GM18861 (cell line): ENCODE measurements at regions not wholly inside any gene's neighbourhood (a gene's known extent, or its start where the extent isn't known, plus 50 kb on each side); places are given as distances from the start of the nearest gene placed in this dataset.

Experiments
- ATAC-seq: cut with Tn5 transposase; IDR thresholded peaks from one replicate; pipeline ENCODE4 v1.9.1; 2021; ENCODE audit not compliant: unreplicated experiment

- no peak for ATAC-seq
Observed at GRCh38 chr4:134024251-134024650, 177.3 kb downstream of the PABPC4L start.

DNA sequence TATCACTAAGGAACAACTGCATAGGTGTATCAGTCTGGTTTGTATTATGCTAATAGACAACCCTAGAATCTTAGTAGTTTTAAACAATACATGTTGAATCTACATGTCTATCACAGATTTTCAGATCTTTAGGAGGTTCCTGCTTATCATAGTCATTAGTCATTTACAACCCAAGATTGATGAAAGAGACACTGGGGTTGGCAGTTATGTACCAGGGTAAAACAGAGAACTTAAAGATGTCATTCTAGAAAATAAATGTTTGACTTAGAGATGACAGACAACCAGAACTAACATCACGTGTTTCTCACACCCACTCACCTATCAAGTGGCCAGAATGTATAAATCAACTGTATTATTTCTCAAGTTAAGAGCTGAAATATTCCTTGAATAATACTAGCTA, 181.9 kb downstream of the PABPC4L start:
- ATAC-seq = no peak

GRCh38 chr4:134018846-134019245, 182.7 kb downstream of the PABPC4L start:
- ATAC-seq = no peak

- ATAC-seq = no peak
Observed at GRCh38 chr4:134001057-134001456, 200.5 kb downstream of the PABPC4L start.

DNA sequence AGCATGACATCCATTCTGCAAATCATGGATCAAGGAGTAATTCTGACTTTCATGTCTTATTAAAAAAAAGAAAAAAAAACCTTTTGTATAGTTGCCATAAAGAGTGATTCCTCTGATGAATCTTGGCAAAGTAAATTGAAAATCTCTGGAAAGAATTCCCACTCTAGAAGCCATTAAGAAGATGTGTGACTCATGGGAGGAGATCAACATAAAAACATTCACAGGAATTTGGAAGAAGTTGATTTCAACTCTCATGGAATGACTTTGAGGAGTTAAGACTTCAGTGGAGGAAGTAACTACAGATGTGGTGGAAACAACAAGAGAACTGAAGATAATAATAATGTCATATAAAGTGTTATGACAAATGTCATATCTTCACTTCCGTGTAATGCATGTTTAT, 204.2 kb downstream of the PABPC4L start:
- ATAC-seq = no peak

- ATAC-seq = no peak
Observed at GRCh38 chr4:133996431-133997121, 205.0 kb downstream of the PABPC4L start.

DNA sequence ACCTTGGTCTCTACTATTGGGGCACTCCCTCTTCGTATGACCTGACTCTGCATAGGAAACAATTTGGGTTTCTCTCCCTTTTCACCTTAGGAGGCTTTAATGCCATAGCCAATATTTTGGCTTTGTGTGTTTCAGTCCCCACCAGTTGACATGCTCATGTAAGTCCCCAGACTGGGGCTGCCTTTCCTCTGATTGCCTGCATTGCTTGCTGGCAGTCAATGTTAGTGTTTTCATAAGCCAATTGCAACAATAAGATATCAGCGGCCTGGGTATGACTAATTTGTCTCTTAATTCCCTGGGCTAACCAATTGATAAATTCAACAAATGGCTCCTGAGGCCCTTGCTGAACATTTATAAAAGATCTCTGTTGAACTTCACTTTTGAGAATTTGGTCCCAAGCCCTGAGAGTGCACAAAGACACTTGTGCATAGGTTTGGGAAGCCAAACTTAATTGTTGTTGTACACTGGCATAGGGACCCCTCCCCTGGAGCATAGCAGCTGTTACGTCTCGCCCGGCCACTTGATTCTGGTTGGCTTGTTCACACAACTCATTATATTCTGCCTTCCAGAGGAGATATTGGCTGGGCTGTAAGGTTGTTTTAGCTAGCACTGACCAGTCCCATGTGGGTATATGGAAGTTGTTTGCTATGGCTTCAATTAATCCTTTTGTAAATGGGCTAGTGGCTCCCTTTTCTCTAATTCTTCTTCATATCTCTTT, 206.2 kb downstream of the PABPC4L start:
- ATAC-seq = no peak

DNA sequence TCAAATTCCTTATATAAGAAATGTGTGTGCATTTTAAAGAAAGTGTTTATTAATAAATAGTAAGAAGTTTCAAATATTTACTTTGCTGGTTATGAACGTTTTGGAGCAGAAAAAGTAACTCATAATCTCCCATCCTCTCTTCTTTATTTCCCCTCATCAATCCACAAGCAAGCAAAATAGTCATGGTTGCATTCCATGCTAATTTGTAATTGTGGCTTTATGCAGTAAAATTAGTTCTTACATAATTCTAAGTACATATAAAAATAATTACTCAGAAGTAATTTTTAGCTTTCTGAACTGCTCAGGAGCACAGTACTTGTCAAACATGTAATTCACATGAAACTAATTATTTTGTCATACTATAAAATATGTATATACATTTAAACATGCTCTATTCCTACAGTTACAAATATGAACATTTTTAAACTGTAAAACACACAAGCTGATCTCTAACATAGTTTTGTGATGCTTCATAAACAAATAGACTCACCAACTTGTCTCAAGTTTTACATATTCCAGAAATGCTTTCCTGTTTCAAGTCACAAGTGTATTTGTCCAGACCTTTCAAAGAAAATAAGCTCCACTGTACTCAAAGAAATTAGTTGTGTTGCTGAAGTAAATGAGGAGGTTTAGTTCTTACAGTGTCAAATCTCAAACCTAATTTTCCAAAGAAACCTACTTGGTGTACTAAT, 218.9 kb downstream of the PABPC4L start:
- no peak for ATAC-seq

GRCh38 chr4:133981327-133981726, 220.3 kb downstream of the PABPC4L start:
- no peak for ATAC-seq

GRCh38 chr4:133972586-133972985, 229.0 kb downstream of the PABPC4L start:
- ATAC-seq = no peak

- ATAC-seq = no peak
Observed at GRCh38 chr4:133969202-133969848, 232.3 kb downstream of the PABPC4L start.

DNA sequence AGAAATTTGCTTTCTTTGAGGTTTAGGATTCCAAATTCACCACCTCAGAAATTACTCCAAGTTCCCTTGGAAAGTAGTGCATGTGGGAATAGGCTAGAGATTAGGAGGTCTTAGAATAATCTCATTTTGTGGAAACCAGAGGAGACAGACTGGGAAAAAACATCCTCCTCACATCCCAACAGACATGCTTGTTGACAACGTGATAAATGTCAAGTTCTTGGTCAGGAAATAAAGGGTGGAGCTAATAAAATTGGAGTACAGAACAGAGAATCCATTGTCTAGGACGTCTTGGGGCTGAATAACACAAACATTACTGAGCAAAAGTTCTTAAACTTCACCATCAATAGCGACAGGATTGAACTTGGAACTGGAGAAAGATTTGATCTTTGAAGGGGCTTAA, 233.4 kb downstream of the PABPC4L start:
- no peak for ATAC-seq

DNA sequence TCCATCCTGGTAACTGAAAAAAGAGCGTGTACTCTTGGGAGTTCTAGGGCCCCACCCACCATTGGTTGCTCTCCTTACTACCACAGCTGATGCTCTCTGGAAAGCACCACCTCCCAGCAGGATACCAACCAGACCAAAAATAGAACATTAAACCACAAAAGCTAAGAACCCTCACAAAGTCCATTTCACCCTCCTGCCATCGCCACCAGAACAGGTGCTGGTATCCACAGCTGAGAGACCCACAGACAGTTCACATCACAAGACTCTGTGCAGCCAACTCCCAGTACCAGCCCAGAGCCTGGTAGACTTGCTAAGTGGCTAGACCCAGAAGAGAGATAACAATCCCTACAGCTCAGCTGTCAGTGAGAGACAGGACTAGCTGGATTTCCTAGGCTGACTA, 240.6 kb downstream of the PABPC4L start:
- no peak for ATAC-seq

DNA sequence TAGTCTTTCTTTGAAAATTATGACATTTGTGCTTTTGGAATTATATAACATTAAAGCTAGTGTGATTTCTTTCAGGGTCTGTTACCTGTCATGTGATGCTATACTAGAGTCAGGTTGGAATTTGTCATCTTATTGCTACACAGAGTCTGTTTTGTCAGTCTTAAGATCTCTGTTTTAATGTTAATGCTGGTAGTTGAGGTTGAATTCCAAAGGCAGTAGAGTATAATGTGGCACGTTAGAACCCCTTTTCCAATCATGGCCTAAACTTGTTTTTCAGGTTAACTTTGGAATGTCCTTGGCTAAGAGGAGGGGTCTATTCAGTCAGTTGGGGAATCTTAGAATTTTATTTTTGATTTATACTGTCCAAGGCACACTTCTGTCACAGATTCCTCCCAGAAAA, 258.5 kb downstream of the PABPC4L start:
- ATAC-seq = no peak

DNA sequence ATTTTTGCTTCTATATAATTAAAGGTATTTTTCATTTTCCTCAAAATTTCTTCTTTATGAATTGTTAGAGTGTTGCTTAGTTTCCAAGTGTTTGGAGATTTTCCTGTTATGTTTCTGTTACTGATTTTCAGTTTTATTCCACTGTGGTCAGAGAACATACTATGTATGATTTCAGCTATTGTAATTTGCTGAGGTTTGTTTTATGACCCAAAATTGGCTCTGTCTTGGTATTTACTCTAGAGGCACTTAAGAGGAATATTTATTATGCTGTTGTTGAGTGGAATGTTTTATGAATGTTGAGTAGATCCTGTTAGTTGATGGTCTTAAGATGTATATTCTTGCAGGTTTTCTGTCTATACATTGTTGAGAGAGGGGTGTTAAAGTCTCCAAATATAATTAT, 263.5 kb downstream of the PABPC4L start:
- no peak for ATAC-seq

DNA sequence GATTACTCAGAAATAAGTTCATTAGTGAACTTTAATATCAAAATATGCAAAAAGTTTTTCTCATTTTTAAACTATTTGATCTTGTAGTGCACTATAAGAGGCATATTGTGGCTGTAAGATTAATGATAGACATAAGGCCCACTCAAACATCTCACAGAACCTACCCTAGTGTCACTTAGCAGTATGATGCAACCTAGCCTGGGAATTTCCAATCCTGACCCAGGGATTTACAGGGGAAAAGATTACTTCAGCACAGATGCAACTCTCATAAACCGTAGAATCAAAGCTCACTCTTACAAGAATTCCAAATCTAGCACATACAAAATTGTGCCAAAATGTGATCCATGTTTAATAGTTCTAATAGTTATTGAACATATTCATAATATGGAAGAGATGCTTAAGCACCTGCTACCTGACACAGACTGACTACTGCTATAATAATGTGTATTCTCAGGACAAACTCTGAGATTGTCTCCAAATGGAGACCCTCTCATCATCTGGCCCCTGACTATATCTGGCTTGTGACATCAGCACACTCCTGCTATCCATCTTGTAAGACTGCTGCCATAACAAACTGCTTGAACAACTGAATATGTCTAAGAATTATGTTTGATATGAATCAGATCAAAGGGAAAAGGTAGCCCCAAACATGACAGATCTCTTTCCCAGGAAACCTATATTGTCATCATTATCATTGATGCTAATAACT, 271.9 kb downstream of the PABPC4L start:
- no peak for ATAC-seq

DNA sequence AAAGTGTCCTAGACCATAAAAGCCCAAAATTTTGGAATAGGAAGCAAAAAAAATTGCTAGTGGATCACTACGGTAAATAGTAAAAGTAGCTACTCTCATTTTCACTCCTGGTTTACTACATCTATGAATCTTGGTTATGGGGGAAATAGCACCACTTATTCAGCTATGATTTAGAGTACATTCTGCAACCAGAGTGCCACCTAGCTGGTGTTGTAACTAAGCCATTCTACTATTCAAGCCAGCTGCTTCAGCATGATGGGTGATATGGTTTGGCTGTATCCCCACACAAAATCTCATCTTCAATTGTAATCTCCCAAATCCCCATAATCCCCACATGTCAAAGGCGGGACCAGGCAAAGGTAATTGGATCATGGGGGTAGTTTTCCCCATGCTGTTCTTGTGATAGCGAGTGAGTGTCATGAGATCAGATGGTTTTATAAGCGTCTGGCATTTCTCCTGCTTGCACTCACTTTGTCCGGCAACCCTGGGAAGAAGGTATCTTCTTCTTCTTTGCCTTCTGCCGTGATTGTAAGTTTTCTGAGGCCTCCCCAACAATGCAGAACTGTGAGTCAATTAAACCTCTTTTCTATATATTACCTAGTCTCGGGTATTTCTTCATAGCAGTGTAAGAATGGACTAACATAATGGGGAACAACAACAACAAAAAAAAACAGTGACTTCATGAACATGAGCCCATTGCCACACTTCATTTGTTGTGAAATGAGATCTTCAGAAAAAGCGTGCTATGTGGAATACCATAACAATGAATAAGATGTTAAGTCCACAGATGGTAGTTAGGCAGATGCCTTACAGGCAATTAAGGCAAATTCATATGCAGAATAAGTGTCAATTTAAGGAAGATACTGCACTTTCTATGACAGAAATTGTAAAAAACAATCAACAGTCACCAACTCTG, 280.1 kb downstream of the PABPC4L start:
- ATAC-seq = no peak

DNA sequence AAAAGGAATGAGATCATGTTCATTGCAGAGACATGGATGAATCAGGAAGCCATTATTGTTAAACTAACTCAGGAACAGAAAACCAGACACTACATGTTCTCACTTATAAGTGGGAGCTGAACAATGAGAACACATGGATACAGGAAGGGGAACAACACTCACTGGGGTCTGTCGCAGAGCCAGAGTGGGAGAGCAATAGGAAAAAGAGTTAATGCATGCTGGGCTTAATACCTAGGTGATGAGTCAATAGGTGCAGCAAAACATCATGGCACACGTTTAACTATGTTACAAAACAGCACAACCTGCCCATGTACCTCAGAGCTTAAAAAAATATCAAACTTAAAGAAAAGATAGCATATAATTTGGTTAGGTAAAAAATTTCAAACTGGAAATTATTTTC, 281.4 kb downstream of the PABPC4L start:
- ATAC-seq = no peak

GRCh38 chr4:133910165-133910564, 291.4 kb downstream of the PABPC4L start:
- ATAC-seq = no peak

GRCh38 chr4:133903029-133903428, 298.6 kb downstream of the PABPC4L start:
- ATAC-seq = no peak
